NT2/D1 (cell line): ENCODE measurements at regions not wholly inside any gene's neighbourhood (a gene's known extent, or its start where the extent isn't known, plus 50 kb on each side); places are given as distances from the start of the nearest gene placed in this dataset.

Source experiments
- SUZ12 ChIP-seq: IDR thresholded peaks from 2 replicates; pipeline ENCODE4 v1.6.1; 2011; ENCODE audit not compliant: insufficient read length, insufficient read depth; ENCODE audit errors: extremely low read depth
- YY1 ChIP-seq: IDR thresholded peaks from 2 replicates; pipeline ENCODE4 v1.6.1; 2011; ENCODE audit not compliant: insufficient read length, insufficient read depth
- ZNF274 ChIP-seq: IDR thresholded peaks from 2 replicates; pipeline ENCODE4 v1.6.1; 2011; ENCODE audit warnings: mild to moderate bottlenecking, low read depth, low read length

GRCh38 chr15:94174399-94174802 is 57.0 kb upstream of the MCTP2 start:
- TF ChIP-seq ZNF274 = no peak
- no peak for TF ChIP-seq YY1
- no peak for TF ChIP-seq SUZ12
